Kidney (tissue), 13 donors: ENCODE measurements at regions not wholly inside any gene's neighbourhood (a gene's known extent, or its start where the extent isn't known, plus 50 kb on each side); places are given as distances from the start of the nearest gene placed in this dataset.

Source experiments
- DNase-seq, 5 donors: peaks; one replicate each; pipeline ENCODE4 v3.0.0-alpha.2; 2013 to 2020
- FAIRE-seq: peaks from 2 replicates; lab custom pipeline; 2012; peaks lifted over from hg19 to GRCh38; lab: Jason Lieb, UNC
- H3K27ac ChIP-seq, 2 donors: one replicate each; pipeline ENCODE4 v1.7.0; 2013; ENCODE audit warnings: low read depth in 2 of 2, low read length in 2 of 2, inconsistent platforms in 1 of 2
- H3K27me3 ChIP-seq: one replicate; pipeline ENCODE4 v1.7.1; 2013; ENCODE audit warnings: low read length, inconsistent platforms; ENCODE audit not compliant: control insufficient read depth, insufficient read depth
- H3K36me3 ChIP-seq, 3 donors: one replicate each; pipeline versions ENCODE4 v1.7.0 to v1.7.1; 2013; ENCODE audit warnings: low read length in 3 of 3, control low read depth in 1 of 3, inconsistent platforms in 1 of 3; ENCODE audit not compliant: insufficient read depth in 3 of 3, control insufficient read depth in 2 of 3
- H3K4me1 ChIP-seq, 3 donors: one replicate each; pipeline versions ENCODE4 v1.7.0 to v1.7.1; 2013; ENCODE audit warnings: low read length in 3 of 3, inconsistent platforms in 1 of 3, low read depth in 1 of 3; ENCODE audit not compliant: control insufficient read depth in 2 of 3, insufficient read depth in 2 of 3
- H3K4me3 ChIP-seq, 3 donors: one replicate each; pipeline versions ENCODE4 v1.7.0 to v1.8.1; 2013; ENCODE audit warnings: low read length in 3 of 3, control low read depth in 1 of 3, inconsistent platforms in 1 of 3
- H3K9ac ChIP-seq, 3 donors: one replicate each; pipeline versions ENCODE4 v1.7.0 to v1.7.1; 2013; ENCODE audit warnings: low read length in 3 of 3, control low read depth in 1 of 3, inconsistent platforms in 1 of 3
- H3K9me3 ChIP-seq, 3 donors: one replicate each; pipeline versions ENCODE4 v1.7.0 to v1.7.1; 2013; ENCODE audit warnings: low read length in 3 of 3, control low read depth in 1 of 3, inconsistent platforms in 1 of 3; ENCODE audit not compliant: control insufficient read depth in 2 of 3, insufficient read depth in 1 of 3
- CTCF ChIP-seq: IDR thresholded peaks from 3 replicates; pipeline ENCODE4 v1.5.1; 2012; ENCODE audit warnings: mild to moderate bottlenecking, moderate library complexity, borderline replicate concordance; ENCODE audit not compliant: insufficient read depth; ENCODE audit errors: extremely low read depth
- intact Hi-C: fragments of 100-400 bp; cut with DNase I; formaldehyde crosslinking; loops from one replicate; pipeline ENCODE4 v1.11.1; 2022
- donor health status: control.
- donor health status: control.
- donor health status: control.
- donor health status: control.
- donor health status: control.
- donor health status: DM: yes; HTN: yes; CAD: no.
- donor health status: Normal renal cell carcinoma (clear cell type).

- H3K27me3 ChIP-seq = no peaks in the 10 kb centered on the region
- intact Hi-C loops = no loop called here
- DNase-seq (peak in 1 of 5 donors; percentile 48), FAIRE-seq (no peak)
- no peak overlapping the region for H3K4me3 ChIP-seq
- no peaks in the 10 kb centered on the region for H3K9me3 ChIP-seq
- no peaks in the 10 kb centered on the region for H3K36me3 ChIP-seq
- H3K27ac ChIP-seq = no peak overlapping the region
- H3K4me1 ChIP-seq = peaks cover 12 to 33% (median 12%) of the 10 kb centered on the region in 3 donors
- no peak for TF ChIP-seq CTCF
- no peak overlapping the region for H3K9ac ChIP-seq
Observed at GRCh38 chr2:181784556-181784955, 104.2 kb upstream of the NEUROD1 start.

- TF ChIP-seq CTCF = no peak
- Histone ChIP-seq H3K4me1 (peaks cover 3 to 21% (median 9%) of the 10 kb centered on the region in 3 donors), H3K36me3 (no peaks in the 10 kb centered on the region), H3K4me3 (no peak overlapping the region), H3K27me3 (no peaks in the 10 kb centered on the region), H3K27ac (peak overlapping the region; percentile 23 to 52), H3K9me3 (no peaks in the 10 kb centered on the region), H3K9ac (no peak overlapping the region)
- no peak for FAIRE-seq
- DNase-seq = peak in 1 of 5 donors; percentile 46
- intact Hi-C loops = no loop called here
Observed at GRCh38 chr2:181785691-181786344, 105.5 kb upstream of the NEUROD1 start.

- peak; percentile 42 for FAIRE-seq
- H3K27me3 ChIP-seq = no peaks in the 10 kb centered on the region
- no peaks in the 10 kb centered on the region for H3K9me3 ChIP-seq
- H3K4me3 ChIP-seq = no peak overlapping the region
- TF ChIP-seq CTCF = no peak
- peak in 2 of 5 donors; percentile 45 to 60 for DNase-seq
- H3K9ac ChIP-seq = no peak overlapping the region
- peak overlapping the region; percentile 7 to 36 for H3K27ac ChIP-seq
- peaks cover 0 to 16% (median 4%) of the 10 kb centered on the region in 3 donors for H3K4me1 ChIP-seq
- H3K36me3 ChIP-seq = no peaks in the 10 kb centered on the region
- intact Hi-C loops = no loop called here
Observed at GRCh38 chr2:181786371-181787228, 104.9 kb upstream of the ITPRID2 start.
